ENCODE measurements at regions not wholly inside any gene's neighbourhood (a gene's known extent, or its start where the extent isn't known, plus 50 kb on each side); places are given as distances from the start of the nearest gene placed in this dataset.

DNA sequence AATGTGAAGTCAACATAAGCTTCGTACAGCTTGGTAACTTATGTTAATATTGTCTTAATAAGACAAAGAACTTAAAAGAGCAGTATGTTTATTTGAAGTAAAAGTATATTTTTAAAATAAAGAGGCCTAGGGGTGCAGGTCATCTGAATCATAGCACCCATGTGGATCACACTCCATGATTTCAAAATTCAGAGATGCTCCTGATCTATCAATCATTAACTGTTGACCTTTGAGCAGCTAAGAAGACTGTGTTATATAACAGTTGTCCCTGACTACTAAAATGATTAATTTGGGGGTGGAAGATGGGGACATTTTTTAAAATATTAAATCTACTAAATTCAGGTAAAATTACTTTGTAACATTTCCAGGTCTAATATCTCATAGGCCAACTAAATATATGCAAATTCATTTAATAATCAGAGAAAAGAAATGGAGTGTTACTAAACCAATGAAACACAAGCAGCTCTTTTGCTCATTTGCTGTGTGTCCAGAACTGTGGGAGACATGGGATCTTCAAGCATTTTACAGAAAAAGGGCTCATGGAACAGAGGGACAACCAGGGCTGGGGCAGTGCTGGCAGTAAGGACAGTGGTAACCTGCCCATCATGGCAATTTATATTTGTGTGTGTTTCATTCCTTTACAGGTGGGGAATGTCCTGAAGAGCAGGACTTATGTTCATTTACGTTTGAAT is 120.7 kb upstream of the PCED1B start:
- TF ChIP-seq, protein P1, sequence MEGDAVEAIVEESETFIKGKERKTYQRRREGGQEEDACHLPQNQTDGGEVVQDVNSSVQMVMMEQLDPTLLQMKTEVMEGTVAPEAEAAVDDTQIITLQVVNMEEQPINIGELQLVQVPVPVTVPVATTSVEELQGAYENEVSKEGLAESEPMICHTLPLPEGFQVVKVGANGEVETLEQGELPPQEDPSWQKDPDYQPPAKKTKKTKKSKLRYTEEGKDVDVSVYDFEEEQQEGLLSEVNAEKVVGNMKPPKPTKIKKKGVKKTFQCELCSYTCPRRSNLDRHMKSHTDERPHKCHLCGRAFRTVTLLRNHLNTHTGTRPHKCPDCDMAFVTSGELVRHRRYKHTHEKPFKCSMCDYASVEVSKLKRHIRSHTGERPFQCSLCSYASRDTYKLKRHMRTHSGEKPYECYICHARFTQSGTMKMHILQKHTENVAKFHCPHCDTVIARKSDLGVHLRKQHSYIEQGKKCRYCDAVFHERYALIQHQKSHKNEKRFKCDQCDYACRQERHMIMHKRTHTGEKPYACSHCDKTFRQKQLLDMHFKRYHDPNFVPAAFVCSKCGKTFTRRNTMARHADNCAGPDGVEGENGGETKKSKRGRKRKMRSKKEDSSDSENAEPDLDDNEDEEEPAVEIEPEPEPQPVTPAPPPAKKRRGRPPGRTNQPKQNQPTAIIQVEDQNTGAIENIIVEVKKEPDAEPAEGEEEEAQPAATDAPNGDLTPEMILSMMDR (conservative IDR thresholded peaks at IDR 0.05 in 1 of 2, IDR thresholded peaks at IDR 0.05 in 1 of 2; ENCODE audit: extremely low read depth in 1 of 2, insufficient read depth in 1 of 2, low read depth in 1 of 2, low read length in 2 of 2), result no peak
- TF ChIP-seq EZH2 (IDR thresholded peaks at IDR 0.05; ENCODE audit: borderline replicate concordance, low read length), result no peak

Data from mammary epithelial cell (primary cell).